Adrenal gland (tissue), 9 donors: ENCODE measurements at regions not wholly inside any gene's neighbourhood (a gene's known extent, or its start where the extent isn't known, plus 50 kb on each side); places are given as distances from the start of the nearest gene placed in this dataset.

Experiments used
- DNase-seq, 7 donors: peaks; one replicate each; pipeline ENCODE4 v3.0.0-alpha.2; 2019 to 2020
- H3K27ac ChIP-seq, 5 donors: fragments of 200-600 bp; sonication (generic) in 4 of 5; 1 replicate in 3 of 5; 2 replicates in 2 of 5; pipeline versions ENCODE4 v1.5.1 to v1.8.0; 2016 to 2020; ENCODE audit warnings: mild to moderate bottlenecking in 1 of 5
- H3K27me3 ChIP-seq: fragments of 200-600 bp; 2 replicates; pipeline ENCODE4 v1.8.0; 2021
- H3K36me3 ChIP-seq, 2 donors: fragments of 200-600 bp; replicated peaks in 1 of 2; 1 replicate in 1 of 2; 2 replicates in 1 of 2; pipeline versions ENCODE4 v1.5.1 to v1.8.0; 2018 to 2022
- H3K4me1 ChIP-seq, 2 donors: fragments of 200-600 bp; replicated peaks in 1 of 2; 1 replicate in 1 of 2; 2 replicates in 1 of 2; pipeline versions ENCODE4 v1.5.1 to v1.8.0; 2018 to 2021
- H3K4me3 ChIP-seq, 4 donors: fragments of 200-600 bp; sonication (generic) in 3 of 4; one replicate each; pipeline ENCODE4 v1.5.1; 2016 to 2018
- H3K9me3 ChIP-seq, 3 donors: fragments of 200-600 bp; sonication (generic) in 1 of 3; replicated peaks in 1 of 3; 1 replicate in 2 of 3; 2 replicates in 1 of 3; pipeline versions ENCODE4 v1.5.1 to v1.8.0; 2016 to 2021
- CTCF ChIP-seq, 6 experiments: fragments of 450-650 bp in 4 of 6; fragments of 200-600 bp in 2 of 6; sonication (generic) in 1 of 6; IDR thresholded peaks; 1 replicate in 5 of 6; 2 replicates in 1 of 6; pipeline versions ENCODE4 v1.5.1 to v1.8.0; 2016 to 2021; ENCODE audit warnings: antibody characterized with exemption in 6 of 6, mild to moderate bottlenecking in 2 of 6, moderate library complexity in 1 of 6
- POLR2A ChIP-seq, 2 donors: fragments of 450-650 bp; IDR thresholded peaks; one replicate each; pipeline ENCODE4 v1.6.1; 2017; ENCODE audit warnings: antibody characterized with exemption in 2 of 2, mild to moderate bottlenecking in 2 of 2, moderate library complexity in 1 of 2
- WGBS, 4 donors: extraction: QIAGEN DNeasy Blood & Tissue Kit in 2 of 4; methylation state at CpG; one replicate each; pipeline versions ENCODE4 v1.1.5 to v1.1.7; 2013 to 2017; 5-methylcytosine and 5-hydroxymethylcytosine counted together
- intact Hi-C, 2 donors: fragments of 100-400 bp; cut with DNase I; formaldehyde crosslinking; loops; one replicate each; pipeline versions ENCODE4 v1.14.1 to v1.15.0; 2022 to 2023
- donor health status: healthy with polysubstance abuse.
- donor health status: Bipolar disorder and iron deficiency.
- donor health status: DM: yes; HTN: yes; CAD: no.
- donor health status: DM: no; HTN: no; CAD: no.
- donor health status: DM: no; HTN: no; CAD: no.

- intact Hi-C loops = no loop called here
- peak overlapping the region in 1 of 5 donors; percentile 36 for H3K27ac ChIP-seq
- DNase-seq = peak in 6 of 7 donors; percentile 18 to 83 (median 25)
- TF ChIP-seq CTCF (IDR thresholded peaks at IDR 0.05) (no peak), POLR2A (IDR thresholded peaks at IDR 0.05) (no peak)
- no peaks in the 10 kb centered on the region for H3K27me3 ChIP-seq
- no peaks in the 10 kb centered on the region for H3K36me3 ChIP-seq
- H3K4me3 ChIP-seq = no peak overlapping the region
- 54 to 58% (median 57%) methylated on average over 9 of the region's 9 CpGs for WGBS, 4 donors
- no peaks in the 10 kb centered on the region for H3K4me1 ChIP-seq
- H3K9me3 ChIP-seq = no peaks in the 10 kb centered on the region
These were observed 642.9 kb downstream of the AJAP1 start for GRCh38 chr1:5297180-5297885.

GRCh38 chr1:5296557-5297179, 642.3 kb downstream of the AJAP1 start:
- Histone ChIP-seq H3K4me1 (no peaks in the 10 kb centered on the region), H3K36me3 (no peaks in the 10 kb centered on the region), H3K27me3 (no peaks in the 10 kb centered on the region), H3K4me3 (no peak overlapping the region), H3K27ac (peak overlapping the region in 1 of 5 donors; percentile 26), H3K9me3 (no peaks in the 10 kb centered on the region)
- no peak for TF ChIP-seq POLR2A (IDR thresholded peaks at IDR 0.05)
- TF ChIP-seq CTCF (IDR thresholded peaks at IDR 0.05) = no peak
- DNase-seq = no peak
- 34 to 52% (median 40%) methylated on average over 12 to 18 of the region's 18 CpGs for WGBS, 4 donors
- intact Hi-C loops = no loop called here

- no peaks in the 10 kb centered on the region for H3K27me3 ChIP-seq
- no peak overlapping the region for H3K4me3 ChIP-seq
- WGBS, 4 donors = 48 to 66% (median 57%) methylated on average over 12 of the region's 12 CpGs
- no peak for DNase-seq
- intact Hi-C loops = no loop called here
- TF ChIP-seq CTCF (IDR thresholded peaks at IDR 0.05) = no peak
- TF ChIP-seq POLR2A (IDR thresholded peaks at IDR 0.05) = no peak
- no peak overlapping the region for H3K27ac ChIP-seq
- H3K9me3 ChIP-seq = no peaks in the 10 kb centered on the region
- no peaks in the 10 kb centered on the region for H3K4me1 ChIP-seq
- H3K36me3 ChIP-seq = no peaks in the 10 kb centered on the region
These were observed 641.7 kb downstream of the AJAP1 start for GRCh38 chr1:5296095-5296494.

- Histone ChIP-seq H3K4me1 (no peaks in the 10 kb centered on the region), H3K9me3 (no peaks in the 10 kb centered on the region), H3K4me3 (no peak overlapping the region), H3K36me3 (no peaks in the 10 kb centered on the region), H3K27ac (no peak overlapping the region), H3K27me3 (no peaks in the 10 kb centered on the region)
- intact Hi-C loops = no loop called here
- TF ChIP-seq POLR2A (IDR thresholded peaks at IDR 0.05) = no peak
- TF ChIP-seq CTCF (IDR thresholded peaks at IDR 0.05) = no peak
- 53 to 66% (median 60%) methylated on average over 6 of the region's 6 CpGs for WGBS, 4 donors
- no peak for DNase-seq
These were observed 637.5 kb downstream of the AJAP1 start for GRCh38 chr1:5291889-5292288.
